ENCODE measurements at regions not wholly inside any gene's neighbourhood (a gene's known extent, or its start where the extent isn't known, plus 50 kb on each side); places are given as distances from the start of the nearest gene placed in this dataset.

DNA sequence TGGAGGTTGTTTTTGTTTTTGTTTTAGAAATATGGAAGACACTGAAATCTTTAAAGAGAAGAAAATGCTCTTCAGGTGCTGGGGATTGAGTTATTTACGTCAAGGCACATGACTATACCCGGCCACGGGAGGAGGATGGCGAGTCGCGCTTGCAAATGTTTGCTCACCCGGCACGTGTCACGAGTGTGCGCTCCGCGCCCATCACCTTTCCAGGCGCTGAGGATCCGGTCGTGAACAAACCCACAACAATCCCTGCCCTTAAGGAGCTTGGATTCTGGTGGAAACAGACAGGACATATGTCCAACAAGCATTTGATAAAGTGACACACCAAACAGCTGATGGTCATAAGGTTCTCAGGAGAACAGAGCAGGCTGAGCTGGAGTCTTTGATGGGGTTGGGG lies 715.5 kb downstream of the BRD1 start (continued):
- TF ChIP-seq NFE2L2 (IDR thresholded peaks at IDR 0.05; ENCODE audit: low read depth, low read length) (no peak), BHLHE40 (IDR thresholded peaks at IDR 0.05; ENCODE audit: low read depth, low read length) (no peak)

DNA sequence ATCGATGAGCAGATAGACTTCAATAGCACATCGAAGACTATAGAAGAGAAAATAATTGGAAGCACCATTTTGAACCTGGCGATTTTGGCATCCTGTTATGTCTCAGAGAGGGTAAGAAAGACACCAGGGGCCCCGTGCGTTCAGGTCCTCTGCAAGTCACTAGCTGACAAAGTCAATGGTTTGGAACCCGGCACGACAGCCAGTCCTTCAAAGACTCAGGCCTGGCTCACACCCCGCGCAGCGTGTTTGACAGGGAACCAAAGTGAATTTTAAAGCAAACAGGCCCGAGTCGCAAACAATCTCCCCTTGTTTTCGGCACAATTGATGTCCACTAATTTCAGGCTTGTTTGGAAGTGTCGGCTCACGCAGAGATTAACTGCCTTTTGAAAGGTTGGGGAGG lies 716.6 kb downstream of the BRD1 start:
- no peak for DNase-seq
- intact Hi-C loops (cut with micrococcal nuclease), result no loop called here
- Histone ChIP-seq H2AK5ac (ENCODE audit: low read depth, low read length) (no peak overlapping the region), H3K36me3 (ENCODE audit: control insufficient read depth, insufficient read depth, low read length) (no peaks in the 10 kb centered on the region), H2BK15ac (ENCODE audit: low read depth, low read length) (no peak overlapping the region), H3K14ac (replicated peaks; ENCODE audit: low read depth, low read length) (no peak overlapping the region), H3K9ac (ENCODE audit: low read depth, low read length) (no peak overlapping the region), H3K18ac (ENCODE audit: low read depth, low read length) (no peak overlapping the region), H4K20me1 (ENCODE audit: insufficient read depth, low read length) (no peaks in the 10 kb centered on the region), H2AK9ac (replicated peaks; ENCODE audit: low read depth, low read length, poor library complexity) (no peak overlapping the region), H3K4me2 (ENCODE audit: low read depth, low read length) (no peak overlapping the region), H4K8ac (ENCODE audit: low read depth in 2 of 2, low read length in 2 of 2) (no peak overlapping the region), H4K91ac (ENCODE audit: insufficient read depth, low read depth, low read length) (no peak overlapping the region), H2BK120ac (ENCODE audit: low read depth, low read length) (no peak overlapping the region), H3K27me3 (ENCODE audit: control insufficient read depth, insufficient read depth, low read length) (no peaks in the 10 kb centered on the region), H3K56ac (ENCODE audit: extremely low read depth, insufficient read depth, low read length) (no peak overlapping the region), H2BK20ac (ENCODE audit: low read depth, low read length) (no peak overlapping the region), H3K4me3 (ENCODE audit: insufficient read depth, low read depth, low read length) (no peak overlapping the region), H2BK5ac (ENCODE audit: low read depth, low read length, poor library complexity, severe bottlenecking) (no peak overlapping the region), H3K4ac (ENCODE audit: low read depth, low read length) (no peak overlapping the region), H4K5ac (ENCODE audit: low read depth, low read length) (no peak overlapping the region), H2AFZ (replicated peaks; ENCODE audit: low read length, poor library complexity) (no peak overlapping the region), H3K9me3 (ENCODE audit: control insufficient read depth, insufficient read depth, low read length) (peaks cover 68% of the 10 kb centered on the region), H3K27ac (ENCODE audit: insufficient read depth, low read length) (no peak overlapping the region), H3K9me1 (ENCODE audit: insufficient read depth, low read length) (no peaks in the 10 kb centered on the region), H3K4me1 (ENCODE audit: control insufficient read depth, insufficient read depth, low read length) (no peaks in the 10 kb centered on the region), H3K23ac (ENCODE audit: low read depth, low read length) (no peak overlapping the region), H3K79me1 (ENCODE audit: low read depth in 1 of 2, low read length in 2 of 2) (no peaks in the 10 kb centered on the region)
- ATAC-seq (ENCODE audit: low read depth), result no peak
- dilution Hi-C loops (cut with HindIII; ENCODE audit: low sequenced_read_pairs, unreplicated experiment), result no loop called here
- 50% methylated on average over 8 of the region's 15 CpGs; no CpG with 5 or more reads in 1 of the 2 experiments for WGBS, 2 experiments (ENCODE audit: extremely low coverage in 2 of 2, insufficient read length in 1 of 2)
- in situ Hi-C loops (cut with MboI; ENCODE audit: low sequenced_read_pairs), result no loop called here
- no TSS peak for BruUV-seq (replicated peaks)
- CTCF ChIA-PET, result no interaction called here
- POLR2A ChIA-PET (ENCODE audit: unreplicated experiment), result no interaction called here
- TF ChIP-seq CTCF (conservative IDR thresholded peaks at IDR 0.05; ENCODE audit: low read depth, low read length) (no peak), CHD1 (IDR thresholded peaks at IDR 0.05; ENCODE audit: low read depth, low read length) (no peak), FOS (IDR thresholded peaks at IDR 0.05; ENCODE audit: low read depth, low read length) (no peak), MAZ (IDR thresholded peaks at IDR 0.05; ENCODE audit: borderline replicate concordance, low read depth, low read length) (no peak), USF2 (IDR thresholded peaks at IDR 0.05; ENCODE audit: low read depth, low read length) (no peak), MXI1 (IDR thresholded peaks at IDR 0.05; ENCODE audit: borderline replicate concordance, low read depth, low read length) (no peak), MAFK (IDR thresholded peaks at IDR 0.05; ENCODE audit: low read depth, low read length) (no peak), BHLHE40 (IDR thresholded peaks at IDR 0.05; ENCODE audit: low read depth, low read length) (no peak), RCOR1 (IDR thresholded peaks at IDR 0.05; ENCODE audit: insufficient replicate concordance, low read length) (no peak), RFX5 (IDR thresholded peaks at IDR 0.05; ENCODE audit: low read depth, low read length) (no peak)
- TF ChIP-seq, protein P1, sequence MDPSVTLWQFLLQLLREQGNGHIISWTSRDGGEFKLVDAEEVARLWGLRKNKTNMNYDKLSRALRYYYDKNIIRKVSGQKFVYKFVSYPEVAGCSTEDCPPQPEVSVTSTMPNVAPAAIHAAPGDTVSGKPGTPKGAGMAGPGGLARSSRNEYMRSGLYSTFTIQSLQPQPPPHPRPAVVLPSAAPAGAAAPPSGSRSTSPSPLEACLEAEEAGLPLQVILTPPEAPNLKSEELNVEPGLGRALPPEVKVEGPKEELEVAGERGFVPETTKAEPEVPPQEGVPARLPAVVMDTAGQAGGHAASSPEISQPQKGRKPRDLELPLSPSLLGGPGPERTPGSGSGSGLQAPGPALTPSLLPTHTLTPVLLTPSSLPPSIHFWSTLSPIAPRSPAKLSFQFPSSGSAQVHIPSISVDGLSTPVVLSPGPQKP (IDR thresholded peaks at IDR 0.05; ENCODE audit: borderline replicate concordance, low read depth, low read length), result no peak

Measured in IMR-90 (cell line).